Transverse colon (tissue), 3 donors: ENCODE measurements at regions not wholly inside any gene's neighbourhood (a gene's known extent, or its start where the extent isn't known, plus 50 kb on each side); places are given as distances from the start of the nearest gene placed in this dataset.

Source experiments
- POLR2A ChIP-seq: fragments of 450-650 bp; IDR thresholded peaks from one replicate; pipeline ENCODE4 v1.6.1; 2016; ENCODE audit warnings: antibody characterized with exemption, mild to moderate bottlenecking, moderate library complexity
- TF ChIP-seq, protein P1 (sequence below), 5 experiments: fragments of 200-600 bp in 3 of 5; fragments of 450-650 bp in 2 of 5; sonication (generic) in 3 of 5; IDR thresholded peaks; 1 replicate in 2 of 5; 2 replicates in 3 of 5; pipeline ENCODE4 v1.5.1; 2016 to 2017; ENCODE audit warnings: antibody characterized with exemption in 5 of 5, inconsistent platforms in 3 of 5, mild to moderate bottlenecking in 2 of 5, moderate library complexity in 1 of 5

DNA sequence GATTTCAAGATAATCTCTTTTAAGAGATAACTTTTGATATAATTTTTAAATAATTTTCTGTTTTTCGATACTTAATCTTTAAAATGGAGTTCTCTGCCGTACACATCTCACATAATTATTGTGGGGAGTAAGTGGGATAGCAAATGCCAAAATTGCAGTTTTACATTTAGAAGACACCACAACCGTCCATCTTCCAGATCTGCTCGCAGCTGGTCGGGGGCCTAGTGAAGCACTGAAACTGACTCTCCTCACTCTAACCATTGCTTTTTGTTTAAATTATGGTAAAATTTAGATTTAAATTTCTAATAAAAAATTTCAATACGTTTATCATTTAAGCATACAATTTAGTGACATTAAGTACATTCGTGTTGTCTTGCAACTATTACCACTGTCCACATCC, 94.2 kb downstream of the PRR15 start:
- TF ChIP-seq, protein P1, sequence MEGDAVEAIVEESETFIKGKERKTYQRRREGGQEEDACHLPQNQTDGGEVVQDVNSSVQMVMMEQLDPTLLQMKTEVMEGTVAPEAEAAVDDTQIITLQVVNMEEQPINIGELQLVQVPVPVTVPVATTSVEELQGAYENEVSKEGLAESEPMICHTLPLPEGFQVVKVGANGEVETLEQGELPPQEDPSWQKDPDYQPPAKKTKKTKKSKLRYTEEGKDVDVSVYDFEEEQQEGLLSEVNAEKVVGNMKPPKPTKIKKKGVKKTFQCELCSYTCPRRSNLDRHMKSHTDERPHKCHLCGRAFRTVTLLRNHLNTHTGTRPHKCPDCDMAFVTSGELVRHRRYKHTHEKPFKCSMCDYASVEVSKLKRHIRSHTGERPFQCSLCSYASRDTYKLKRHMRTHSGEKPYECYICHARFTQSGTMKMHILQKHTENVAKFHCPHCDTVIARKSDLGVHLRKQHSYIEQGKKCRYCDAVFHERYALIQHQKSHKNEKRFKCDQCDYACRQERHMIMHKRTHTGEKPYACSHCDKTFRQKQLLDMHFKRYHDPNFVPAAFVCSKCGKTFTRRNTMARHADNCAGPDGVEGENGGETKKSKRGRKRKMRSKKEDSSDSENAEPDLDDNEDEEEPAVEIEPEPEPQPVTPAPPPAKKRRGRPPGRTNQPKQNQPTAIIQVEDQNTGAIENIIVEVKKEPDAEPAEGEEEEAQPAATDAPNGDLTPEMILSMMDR (IDR thresholded peaks at IDR 0.05) = no peak
- no peak for TF ChIP-seq POLR2A
